GM12864 (cell line): ENCODE measurements at regions not wholly inside any gene's neighbourhood (a gene's known extent, or its start where the extent isn't known, plus 50 kb on each side); places are given as distances from the start of the nearest gene placed in this dataset.
A peak's percentile ranks its signal among the peaks of the same experiment; 100 is the strongest.

Source experiments
- DNase-seq: peaks from one replicate; pipeline ENCODE4 v3.0.0-alpha.2; 2011; ENCODE audit warnings: low read depth
- H3K4me3 ChIP-seq: 2 replicates; pipeline ENCODE4 v1.5.1; 2011; ENCODE audit warnings: mild to moderate bottlenecking, low read depth, low read length, control low read depth
- TF ChIP-seq, protein P1 (sequence below): IDR thresholded peaks from 2 replicates; pipeline ENCODE4 v1.5.1; 2011; ENCODE audit warnings: low read depth, mild to moderate bottlenecking, moderate library complexity, low read length, control low read depth, inconsistent platforms; ENCODE audit errors: missing control alignments

DNA sequence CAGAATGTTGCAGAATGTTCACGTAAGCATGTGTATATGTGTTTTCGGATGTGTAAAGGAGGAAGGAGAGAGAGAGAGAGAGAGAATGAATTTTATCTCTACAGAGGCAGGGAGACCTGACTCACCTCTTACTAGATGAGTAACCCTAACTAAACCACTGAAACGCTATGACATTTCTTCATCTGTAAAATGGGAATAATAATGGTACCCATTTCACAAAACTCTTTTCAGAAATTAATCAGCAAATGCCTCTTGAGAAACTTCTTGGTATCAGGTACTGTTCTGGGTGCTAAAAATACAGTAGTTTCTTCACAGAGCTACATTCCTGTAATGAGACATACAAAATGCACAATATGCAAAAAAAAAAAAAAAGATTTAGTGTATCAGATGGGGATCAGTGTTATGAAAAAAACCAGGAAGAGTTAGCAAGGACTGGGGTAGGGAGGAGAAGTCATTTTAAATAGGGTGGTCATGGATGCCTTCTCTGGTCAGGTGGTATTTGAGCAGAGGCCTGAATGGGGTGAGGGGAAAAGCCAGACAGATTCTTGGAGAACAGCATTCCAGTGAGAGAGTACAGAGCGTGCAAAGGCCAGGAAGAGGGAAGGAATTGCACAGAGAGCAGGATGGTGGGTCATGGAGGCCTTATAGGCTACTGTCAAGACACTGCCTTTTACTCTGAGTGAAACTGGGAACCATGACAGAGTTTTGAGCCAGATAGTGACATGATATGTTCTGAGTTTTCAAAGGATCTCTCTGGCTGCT, 84.9 kb upstream of the SPANXB1 start:
- TF ChIP-seq, protein P1, sequence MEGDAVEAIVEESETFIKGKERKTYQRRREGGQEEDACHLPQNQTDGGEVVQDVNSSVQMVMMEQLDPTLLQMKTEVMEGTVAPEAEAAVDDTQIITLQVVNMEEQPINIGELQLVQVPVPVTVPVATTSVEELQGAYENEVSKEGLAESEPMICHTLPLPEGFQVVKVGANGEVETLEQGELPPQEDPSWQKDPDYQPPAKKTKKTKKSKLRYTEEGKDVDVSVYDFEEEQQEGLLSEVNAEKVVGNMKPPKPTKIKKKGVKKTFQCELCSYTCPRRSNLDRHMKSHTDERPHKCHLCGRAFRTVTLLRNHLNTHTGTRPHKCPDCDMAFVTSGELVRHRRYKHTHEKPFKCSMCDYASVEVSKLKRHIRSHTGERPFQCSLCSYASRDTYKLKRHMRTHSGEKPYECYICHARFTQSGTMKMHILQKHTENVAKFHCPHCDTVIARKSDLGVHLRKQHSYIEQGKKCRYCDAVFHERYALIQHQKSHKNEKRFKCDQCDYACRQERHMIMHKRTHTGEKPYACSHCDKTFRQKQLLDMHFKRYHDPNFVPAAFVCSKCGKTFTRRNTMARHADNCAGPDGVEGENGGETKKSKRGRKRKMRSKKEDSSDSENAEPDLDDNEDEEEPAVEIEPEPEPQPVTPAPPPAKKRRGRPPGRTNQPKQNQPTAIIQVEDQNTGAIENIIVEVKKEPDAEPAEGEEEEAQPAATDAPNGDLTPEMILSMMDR = no peak
- H3K4me3 ChIP-seq = no peak overlapping the region
- no peak for DNase-seq

DNA sequence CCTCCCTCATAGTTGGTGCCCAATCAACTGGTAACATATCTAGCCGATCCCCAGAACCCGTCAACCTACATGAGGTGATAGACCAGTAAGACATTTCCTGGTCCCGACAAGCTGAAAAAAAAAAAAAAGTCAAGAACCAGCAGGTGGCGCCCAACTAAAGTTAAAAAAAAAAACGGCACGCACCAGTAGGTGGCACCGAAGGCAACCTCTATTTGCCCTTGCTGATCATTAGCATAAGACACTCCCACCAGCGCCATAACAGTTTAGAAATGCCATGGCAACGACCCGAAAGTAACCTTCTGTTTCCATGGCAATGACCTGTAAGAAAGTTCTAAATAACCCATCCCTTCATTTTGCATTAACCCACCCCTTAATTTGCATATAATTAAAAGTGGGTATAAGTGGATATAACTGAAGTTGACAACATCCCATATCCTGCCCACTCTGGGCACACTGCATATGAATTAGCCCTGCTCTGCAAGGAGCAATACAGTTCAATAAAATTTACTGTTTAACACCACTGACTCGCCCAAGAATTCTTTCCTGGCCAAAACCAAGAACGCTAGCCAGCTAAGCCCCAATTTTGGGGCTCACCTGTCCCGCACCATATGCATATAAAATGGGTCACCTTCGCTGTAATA, 83.9 kb upstream of the SPANXB1 start:
- DNase-seq = peak; percentile 3
- TF ChIP-seq, protein P1 = peak; percentile 44

DNA sequence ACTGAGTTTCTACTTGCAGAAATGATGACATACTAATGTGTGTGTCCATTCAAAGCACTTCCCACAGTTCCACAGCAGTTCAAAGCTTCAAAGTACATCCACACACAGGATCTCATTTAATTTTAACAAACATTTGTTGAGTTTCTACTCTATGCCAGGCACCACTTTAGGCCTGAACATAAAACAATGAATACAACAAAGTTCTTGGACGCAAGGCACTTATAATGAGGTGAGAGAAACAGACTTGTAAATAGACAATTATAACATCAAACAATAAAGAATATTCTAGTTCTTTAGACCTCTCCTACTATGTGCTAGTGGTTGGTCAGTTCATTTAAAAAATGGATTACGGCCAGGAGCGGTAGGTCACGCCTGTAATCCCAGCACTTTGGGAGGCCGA, 82.0 kb upstream of the SPANXB1 start:
- no peak for DNase-seq
- TF ChIP-seq, protein P1 = no peak
- H3K4me3 ChIP-seq = no peak overlapping the region

More for the DNA sequence above, 83.9 kb upstream of the SPANXB1 start:
- no peak overlapping the region for H3K4me3 ChIP-seq

DNA sequence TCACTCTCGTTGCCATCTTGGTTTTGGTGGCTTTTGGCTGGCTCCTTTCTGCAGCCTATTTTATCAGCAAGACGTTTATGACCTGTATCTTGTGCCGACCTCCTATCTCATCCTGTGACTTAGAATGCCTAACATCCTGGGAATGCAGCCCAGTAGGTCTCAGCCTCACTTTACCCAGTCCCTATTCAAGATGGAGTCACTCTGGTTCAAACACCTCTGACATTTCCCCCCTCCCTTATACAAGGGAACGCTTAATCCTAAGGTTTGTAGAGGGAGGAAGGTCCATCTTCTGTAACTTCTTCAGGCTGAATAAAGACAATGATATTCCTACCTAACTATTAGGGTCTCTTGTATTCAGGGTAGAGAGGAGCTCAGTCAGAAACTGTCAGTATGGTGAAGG, 79.3 kb upstream of the SPANXB1 start:
- no peak for DNase-seq
- TF ChIP-seq, protein P1 = no peak
- H3K4me3 ChIP-seq = no peak overlapping the region

DNA sequence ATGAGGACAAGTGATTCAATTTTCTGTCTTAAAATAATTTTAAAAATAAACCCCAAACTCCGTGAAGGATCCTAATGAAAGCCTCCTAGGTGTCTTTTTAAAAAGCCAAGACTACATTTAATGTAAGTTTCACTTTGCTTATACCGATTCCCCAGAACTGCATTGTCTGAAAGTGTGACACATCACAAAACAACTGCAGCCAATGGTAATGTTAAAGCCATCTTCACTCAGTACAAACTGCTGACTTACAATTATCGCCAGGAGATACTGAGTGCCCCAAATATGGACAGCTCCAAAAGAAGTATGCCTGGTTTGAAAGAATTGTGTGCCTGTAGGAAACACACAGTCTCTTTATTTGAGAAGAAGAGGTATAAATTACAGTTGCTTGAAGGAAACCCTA, 73.7 kb upstream of the SPANXB1 start:
- H3K4me3 ChIP-seq = no peak overlapping the region
- DNase-seq = no peak
- TF ChIP-seq, protein P1 = no peak

DNA sequence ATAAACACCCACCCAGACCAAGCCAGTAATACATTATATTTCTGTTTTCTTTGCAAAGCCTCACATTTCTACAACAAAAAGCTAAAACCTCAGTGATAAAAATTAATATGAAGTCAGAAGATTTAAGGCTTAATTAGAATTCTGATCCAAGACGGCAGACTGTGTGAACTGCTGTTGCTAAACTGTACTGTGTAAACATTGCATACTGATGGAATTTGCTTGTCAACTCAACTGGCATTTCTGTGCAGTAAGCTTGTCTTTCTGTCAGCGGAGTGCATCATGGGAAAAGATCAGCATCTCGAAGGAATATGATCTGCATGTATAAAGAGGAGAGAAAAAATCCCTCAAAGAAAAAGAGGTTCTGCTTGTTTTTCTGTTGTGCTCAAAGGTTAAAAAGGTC, 69.4 kb upstream of the SPANXB1 start:
- no peak overlapping the region for H3K4me3 ChIP-seq
- TF ChIP-seq, protein P1 = no peak
- DNase-seq = no peak
